H1 (cell line): ENCODE measurements at regions not wholly inside any gene's neighbourhood (a gene's known extent, or its start where the extent isn't known, plus 50 kb on each side); places are given as distances from the start of the nearest gene placed in this dataset.

Source experiments
- CEBPB ChIP-seq: IDR thresholded peaks from 2 replicates; pipeline ENCODE4 v1.6.1; 2012; ENCODE audit warnings: low read depth, low read length
- CTCF ChIP-seq, 3 experiments: IDR thresholded peaks; 1 replicate in 2 of 3; 2 replicates in 1 of 3; pipeline versions ENCODE4 v1.5.1 to v1.6.1; 2011; ENCODE audit warnings: low read length in 3 of 3, mild to moderate bottlenecking in 3 of 3, inconsistent platforms in 2 of 3, low read depth in 1 of 3, moderate library complexity in 1 of 3; ENCODE audit not compliant: insufficient read depth in 1 of 3; ENCODE audit errors: control extremely low read depth in 1 of 3
- PHF8 ChIP-seq: fragments of 200-600 bp; sonication (generic); conservative IDR thresholded peaks from 2 replicates; pipeline ENCODE4 v1.7.1; 2012; ENCODE audit warnings: low read depth, mild to moderate bottlenecking, inconsistent platforms, low read length, moderate library complexity
- RFX5 ChIP-seq: IDR thresholded peaks from 2 replicates; pipeline ENCODE4 v1.6.1; 2011; ENCODE audit warnings: low read depth, low read length, improper control_type of control experiment, borderline replicate concordance
- YY1 ChIP-seq: IDR thresholded peaks from 2 replicates; pipeline ENCODE4 v1.6.1; 2011; ENCODE audit warnings: low read depth, mild to moderate bottlenecking, low read length

GRCh38 chr2:17057109-17058017 is 391.7 kb upstream of the CYRIA start:
- TF ChIP-seq CTCF (IDR thresholded peaks at IDR 0.05; ENCODE audit: control extremely low read depth in 1 of 3, insufficient read depth in 1 of 3, low read depth in 1 of 3, low read length in 3 of 3) (no peak), RFX5 (no peak), PHF8 (no peak), YY1 (no peak), CEBPB (no peak)
